GM23338 (cell line): ENCODE measurements at regions not wholly inside any gene's neighbourhood (a gene's known extent, or its start where the extent isn't known, plus 50 kb on each side); places are given as distances from the start of the nearest gene placed in this dataset.

Source experiments
- CREB1 ChIP-seq: fragments of 250-450 bp; sonication (Bioruptor Pico); IDR thresholded peaks from 2 replicates; pipeline ENCODE4 v1.5.0; 2020; ENCODE audit warnings: low read depth, mild to moderate bottlenecking, moderate library complexity
- ETS1 ChIP-seq: IDR thresholded peaks from 2 replicates; pipeline ENCODE4 v1.6.1; 2016; ENCODE audit warnings: antibody characterized with exemption
- EZH2 ChIP-seq: fragments of 200-600 bp; sonication (generic); IDR thresholded peaks from one replicate; pipeline ENCODE4 v1.8.0; 2017; ENCODE audit warnings: antibody characterized with exemption, mild to moderate bottlenecking, low read depth; ENCODE audit not compliant: unreplicated experiment
- EZH2phosphoT487 ChIP-seq: fragments of 200-600 bp; sonication (generic); IDR thresholded peaks from one replicate; pipeline ENCODE4 v1.8.1; 2018; ENCODE audit warnings: antibody characterized with exemption; ENCODE audit not compliant: unreplicated experiment
- JUNB ChIP-seq: IDR thresholded peaks from one replicate; pipeline ENCODE4 v1.6.1; 2016; ENCODE audit warnings: antibody characterized with exemption; ENCODE audit not compliant: unreplicated experiment
- NANOG ChIP-seq: IDR thresholded peaks from 2 replicates; pipeline ENCODE4 v1.6.1; 2016; ENCODE audit warnings: antibody characterized with exemption, borderline replicate concordance
- POLR2AphosphoS5 ChIP-seq: IDR thresholded peaks from 2 replicates; pipeline ENCODE4 v1.6.1; 2016; ENCODE audit warnings: antibody characterized with exemption, low read depth
- REST ChIP-seq: IDR thresholded peaks from one replicate; pipeline ENCODE4 v1.6.1; 2018; ENCODE audit warnings: antibody characterized with exemption; ENCODE audit not compliant: unreplicated experiment
- STAT1 ChIP-seq: IDR thresholded peaks from one replicate; pipeline ENCODE4 v1.6.1; 2016; ENCODE audit warnings: antibody characterized with exemption; ENCODE audit not compliant: unreplicated experiment
- ZNF114 ChIP-seq: fragments of 250-450 bp; sonication (Bioruptor Pico); IDR thresholded peaks from 2 replicates; pipeline ENCODE4 v1.5.0; 2020; ENCODE audit warnings: mild to moderate bottlenecking, moderate library complexity
- TF ChIP-seq, protein P1 (sequence below), 2 experiments: fragments of 200-600 bp in 1 of 2; sonication (generic) in 1 of 2; conservative IDR thresholded peaks; 2 replicates each; pipeline versions ENCODE4 v1.5.1 to v1.6.1; 2016 to 2017; ENCODE audit warnings: antibody characterized with exemption in 2 of 2, low read depth in 2 of 2, mild to moderate bottlenecking in 2 of 2, moderate library complexity in 1 of 2

GRCh38 chr2:129548880-129549279 lies 430.6 kb upstream of the RAB6C start:
- TF ChIP-seq, protein P1, sequence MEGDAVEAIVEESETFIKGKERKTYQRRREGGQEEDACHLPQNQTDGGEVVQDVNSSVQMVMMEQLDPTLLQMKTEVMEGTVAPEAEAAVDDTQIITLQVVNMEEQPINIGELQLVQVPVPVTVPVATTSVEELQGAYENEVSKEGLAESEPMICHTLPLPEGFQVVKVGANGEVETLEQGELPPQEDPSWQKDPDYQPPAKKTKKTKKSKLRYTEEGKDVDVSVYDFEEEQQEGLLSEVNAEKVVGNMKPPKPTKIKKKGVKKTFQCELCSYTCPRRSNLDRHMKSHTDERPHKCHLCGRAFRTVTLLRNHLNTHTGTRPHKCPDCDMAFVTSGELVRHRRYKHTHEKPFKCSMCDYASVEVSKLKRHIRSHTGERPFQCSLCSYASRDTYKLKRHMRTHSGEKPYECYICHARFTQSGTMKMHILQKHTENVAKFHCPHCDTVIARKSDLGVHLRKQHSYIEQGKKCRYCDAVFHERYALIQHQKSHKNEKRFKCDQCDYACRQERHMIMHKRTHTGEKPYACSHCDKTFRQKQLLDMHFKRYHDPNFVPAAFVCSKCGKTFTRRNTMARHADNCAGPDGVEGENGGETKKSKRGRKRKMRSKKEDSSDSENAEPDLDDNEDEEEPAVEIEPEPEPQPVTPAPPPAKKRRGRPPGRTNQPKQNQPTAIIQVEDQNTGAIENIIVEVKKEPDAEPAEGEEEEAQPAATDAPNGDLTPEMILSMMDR (conservative IDR thresholded peaks at IDR 0.05; ENCODE audit: low read depth in 2 of 2) = no peak
- TF ChIP-seq REST (no peak), EZH2 (no peak), EZH2phosphoT487 (no peak), POLR2AphosphoS5 (no peak), JUNB (no peak), CREB1 (no peak), ZNF114 (no peak), STAT1 (no peak), ETS1 (no peak), NANOG (no peak)
